ENCODE measurements at regions not wholly inside any gene's neighbourhood (a gene's known extent, or its start where the extent isn't known, plus 50 kb on each side); places are given as distances from the start of the nearest gene placed in this dataset.

GRCh38 chr17:72004611-72005331 lies 116.0 kb upstream of the SOX9 start:
- TF ChIP-seq, protein P1, sequence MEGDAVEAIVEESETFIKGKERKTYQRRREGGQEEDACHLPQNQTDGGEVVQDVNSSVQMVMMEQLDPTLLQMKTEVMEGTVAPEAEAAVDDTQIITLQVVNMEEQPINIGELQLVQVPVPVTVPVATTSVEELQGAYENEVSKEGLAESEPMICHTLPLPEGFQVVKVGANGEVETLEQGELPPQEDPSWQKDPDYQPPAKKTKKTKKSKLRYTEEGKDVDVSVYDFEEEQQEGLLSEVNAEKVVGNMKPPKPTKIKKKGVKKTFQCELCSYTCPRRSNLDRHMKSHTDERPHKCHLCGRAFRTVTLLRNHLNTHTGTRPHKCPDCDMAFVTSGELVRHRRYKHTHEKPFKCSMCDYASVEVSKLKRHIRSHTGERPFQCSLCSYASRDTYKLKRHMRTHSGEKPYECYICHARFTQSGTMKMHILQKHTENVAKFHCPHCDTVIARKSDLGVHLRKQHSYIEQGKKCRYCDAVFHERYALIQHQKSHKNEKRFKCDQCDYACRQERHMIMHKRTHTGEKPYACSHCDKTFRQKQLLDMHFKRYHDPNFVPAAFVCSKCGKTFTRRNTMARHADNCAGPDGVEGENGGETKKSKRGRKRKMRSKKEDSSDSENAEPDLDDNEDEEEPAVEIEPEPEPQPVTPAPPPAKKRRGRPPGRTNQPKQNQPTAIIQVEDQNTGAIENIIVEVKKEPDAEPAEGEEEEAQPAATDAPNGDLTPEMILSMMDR (IDR thresholded peaks at IDR 0.05; ENCODE audit: low read length) = no peak
- TF ChIP-seq EZH2 (IDR thresholded peaks at IDR 0.05; ENCODE audit: borderline replicate concordance, low read length) = no peak
- Histone ChIP-seq H3K27ac (ENCODE audit: low read depth, low read length, poor library complexity, severe bottlenecking) (no peak overlapping the region), H3K27me3 (ENCODE audit: insufficient read depth, low read length) (no peaks in the 10 kb centered on the region), H3K79me2 (ENCODE audit: insufficient read depth, low read length) (no peaks in the 10 kb centered on the region), H2AFZ (ENCODE audit: low read length) (no peak overlapping the region), H3K9me2 (ENCODE audit: low read depth, low read length) (no peaks in the 10 kb centered on the region), H3K4me1 (ENCODE audit: insufficient read depth, low read length, severe bottlenecking) (no peaks in the 10 kb centered on the region), H3K9me3 (ENCODE audit: low read length) (no peaks in the 10 kb centered on the region), H3K36me3 (ENCODE audit: insufficient read depth, low read length) (no peaks in the 10 kb centered on the region), H3K4me3 (ENCODE audit: low read depth, low read length, poor library complexity, severe bottlenecking) (no peak overlapping the region), H3K4me2 (ENCODE audit: low read length) (no peak overlapping the region), H4K20me1 (ENCODE audit: insufficient read depth, low read length) (no peaks in the 10 kb centered on the region), H3F3A (ENCODE audit: insufficient read depth, low read length) (no peaks in the 10 kb centered on the region), H3K9ac (ENCODE audit: low read length) (no peak overlapping the region)

- Histone ChIP-seq H3K27ac (ENCODE audit: low read depth, low read length, poor library complexity, severe bottlenecking) (no peak overlapping the region), H4K20me1 (ENCODE audit: insufficient read depth, low read length) (no peaks in the 10 kb centered on the region), H3K36me3 (ENCODE audit: insufficient read depth, low read length) (no peaks in the 10 kb centered on the region), H3K9me3 (ENCODE audit: low read length) (no peaks in the 10 kb centered on the region), H3K4me3 (ENCODE audit: low read depth, low read length, poor library complexity, severe bottlenecking) (no peak overlapping the region), H2AFZ (ENCODE audit: low read length) (no peak overlapping the region), H3K9ac (ENCODE audit: low read length) (no peak overlapping the region), H3K79me2 (ENCODE audit: insufficient read depth, low read length) (no peaks in the 10 kb centered on the region), H3F3A (ENCODE audit: insufficient read depth, low read length) (no peaks in the 10 kb centered on the region), H3K4me1 (ENCODE audit: insufficient read depth, low read length, severe bottlenecking) (no peaks in the 10 kb centered on the region), H3K4me2 (ENCODE audit: low read length) (no peak overlapping the region), H3K9me2 (ENCODE audit: low read depth, low read length) (no peaks in the 10 kb centered on the region), H3K27me3 (ENCODE audit: insufficient read depth, low read length) (no peaks in the 10 kb centered on the region)
- TF ChIP-seq, protein P1 (IDR thresholded peaks at IDR 0.05; ENCODE audit: low read length) = no peak
- TF ChIP-seq EZH2 (IDR thresholded peaks at IDR 0.05; ENCODE audit: borderline replicate concordance, low read length) = no peak
These were observed 115.3 kb upstream of the SOX9 start for GRCh38 chr17:72005332-72006163.

GRCh38 chr17:72008236-72008876 lies 112.5 kb upstream of the SOX9 start:
- Histone ChIP-seq H3K36me3 (ENCODE audit: insufficient read depth, low read length) (no peaks in the 10 kb centered on the region), H2AFZ (ENCODE audit: low read length) (no peak overlapping the region), H3K9me3 (ENCODE audit: low read length) (no peaks in the 10 kb centered on the region), H3K79me2 (ENCODE audit: insufficient read depth, low read length) (no peaks in the 10 kb centered on the region), H3K27ac (ENCODE audit: low read depth, low read length, poor library complexity, severe bottlenecking) (no peak overlapping the region), H3K4me2 (ENCODE audit: low read length) (no peak overlapping the region), H3K9ac (ENCODE audit: low read length) (no peak overlapping the region), H3K4me3 (ENCODE audit: low read depth, low read length, poor library complexity, severe bottlenecking) (no peak overlapping the region), H3K4me1 (ENCODE audit: insufficient read depth, low read length, severe bottlenecking) (no peaks in the 10 kb centered on the region), H3K27me3 (ENCODE audit: insufficient read depth, low read length) (no peaks in the 10 kb centered on the region), H3F3A (ENCODE audit: insufficient read depth, low read length) (no peaks in the 10 kb centered on the region), H4K20me1 (ENCODE audit: insufficient read depth, low read length) (no peaks in the 10 kb centered on the region), H3K9me2 (ENCODE audit: low read depth, low read length) (no peaks in the 10 kb centered on the region)
- TF ChIP-seq, protein P1 (IDR thresholded peaks at IDR 0.05; ENCODE audit: low read length) = no peak
- TF ChIP-seq EZH2 (IDR thresholded peaks at IDR 0.05; ENCODE audit: borderline replicate concordance, low read length) = no peak

All from OCI-LY1 (cell line).